SJCRH30 (cell line): ENCODE measurements at regions not wholly inside any gene's neighbourhood (a gene's known extent, or its start where the extent isn't known, plus 50 kb on each side); places are given as distances from the start of the nearest gene placed in this dataset.
"Not testable (repeated sequence)": the region's sequence is repeated elsewhere in the genome, so short reads cannot be mapped to it uniquely, and the experiment has no call there.

Source experiments
- DNase-seq, 2 experiments: peaks; one replicate each; pipeline ENCODE4 v3.0.0-alpha.2; 2015 to 2020
- H3K27ac ChIP-seq: fragments of 250-450 bp; sonication (Bioruptor Pico); 2 replicates; pipeline ENCODE4 v1.5.1; 2020; ENCODE audit warnings: mild to moderate bottlenecking, moderate library complexity
- H3K27me3 ChIP-seq: fragments of 250-450 bp; sonication (Bioruptor Pico); 2 replicates; pipeline ENCODE4 v1.5.1; 2020; ENCODE audit warnings: mild to moderate bottlenecking, moderate library complexity
- H3K36me3 ChIP-seq: fragments of 250-450 bp; sonication (Bioruptor Pico); 2 replicates; pipeline ENCODE4 v1.5.1; 2020; ENCODE audit warnings: mild to moderate bottlenecking, moderate library complexity
- H3K4me1 ChIP-seq: fragments of 250-450 bp; sonication (Bioruptor Pico); 2 replicates; pipeline ENCODE4 v1.5.1; 2020; ENCODE audit warnings: mild to moderate bottlenecking, moderate library complexity
- H3K4me3 ChIP-seq: fragments of 250-450 bp; sonication (Bioruptor Pico); 2 replicates; pipeline ENCODE4 v1.5.1; 2020; ENCODE audit warnings: mild to moderate bottlenecking, moderate library complexity
- H3K9me3 ChIP-seq: fragments of 250-450 bp; sonication (Bioruptor Pico); replicated peaks from 2 replicates; pipeline ENCODE4 v1.5.1; 2020; ENCODE audit warnings: mild to moderate bottlenecking, moderate library complexity

DNA sequence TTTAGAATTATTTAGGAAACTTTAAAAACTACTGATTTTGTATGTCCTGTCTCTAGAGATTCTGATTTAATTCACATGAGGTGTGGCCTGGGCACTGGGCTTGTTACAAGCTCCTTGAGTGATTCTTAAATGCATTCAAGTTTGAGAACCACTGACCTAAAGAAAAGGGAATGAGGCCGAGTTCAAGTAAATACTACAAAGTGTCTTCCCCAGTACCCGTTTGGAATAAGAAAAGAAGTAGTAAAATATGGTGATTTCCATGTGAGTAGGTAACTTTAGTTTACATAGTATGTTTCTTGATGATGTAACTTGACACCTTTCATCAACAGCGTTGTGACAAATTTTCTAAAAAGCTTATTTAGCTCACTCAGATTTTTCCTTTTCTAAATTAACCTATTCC lies 1022.9 kb upstream of the NRXN1 start:
- Histone ChIP-seq H3K4me1 (no peaks in the 10 kb centered on the region), H3K27me3 (no peaks in the 10 kb centered on the region), H3K36me3 (no peaks in the 10 kb centered on the region), H3K27ac (no peak overlapping the region), H3K4me3 (no peak overlapping the region), H3K9me3 (no peaks in the 10 kb centered on the region)
- DNase-seq, result no peak

DNA sequence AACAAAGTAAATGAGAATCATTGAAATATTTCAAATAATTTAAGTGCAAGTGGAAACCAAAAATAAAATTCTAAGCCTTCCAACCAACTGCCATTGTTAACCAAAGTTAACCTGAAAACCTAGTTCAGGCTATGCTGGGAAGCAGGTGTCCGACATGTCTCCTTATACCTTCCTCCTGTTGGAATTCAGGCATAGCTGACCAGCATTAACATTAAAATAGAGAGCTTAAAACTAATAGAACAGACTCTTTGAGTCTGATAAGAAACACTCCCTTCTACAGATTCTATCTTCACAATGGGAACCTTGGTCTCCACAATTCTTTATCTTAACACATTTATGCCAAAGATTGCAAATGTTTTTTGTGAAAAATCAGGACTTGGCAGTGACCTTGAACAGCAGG lies 1004.9 kb upstream of the NRXN1 start:
- no peak for DNase-seq
- Histone ChIP-seq H3K4me3 (no peak overlapping the region), H3K27me3 (0 out of 2 replicates have a peak, but pooled peaks cover 4% of the 10 kb centered on the region), H3K9me3 (no peaks in the 10 kb centered on the region), H3K27ac (no peak overlapping the region), H3K4me1 (peaks cover 4% of the 10 kb centered on the region; the same call in 1 of the 2 replicates), H3K36me3 (no peaks in the 10 kb centered on the region)

DNA sequence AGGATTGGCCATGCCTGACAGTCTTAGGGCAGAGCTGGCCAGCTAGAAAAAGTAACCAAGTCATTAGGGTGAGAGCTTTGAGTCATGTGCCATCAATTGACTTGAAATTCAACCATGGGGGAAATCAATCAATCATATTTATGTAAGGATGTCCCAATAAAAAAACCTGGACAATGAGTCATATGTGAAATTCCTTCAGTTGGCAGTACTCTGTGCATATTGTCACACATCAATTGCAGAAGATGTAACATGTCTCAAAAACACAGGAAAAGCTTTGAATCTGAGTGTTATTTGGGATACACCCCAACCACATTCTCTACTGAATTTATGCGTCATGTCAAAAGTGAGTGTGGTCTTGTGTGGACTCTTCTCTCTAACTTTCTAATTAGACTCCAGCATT lies 1004.1 kb upstream of the NRXN1 start:
- H3K4me3 ChIP-seq, result no peak overlapping the region
- no peaks in the 10 kb centered on the region for H3K36me3 ChIP-seq
- H3K27me3 ChIP-seq, result peaks cover 4% of the 10 kb centered on the region; the same call in 1 of the 2 replicates
- DNase-seq, result no peak
- peaks cover 4% of the 10 kb centered on the region; the same call in 1 of the 2 replicates for H3K4me1 ChIP-seq
- H3K27ac ChIP-seq, result no peak overlapping the region
- no peaks in the 10 kb centered on the region for H3K9me3 ChIP-seq

DNA sequence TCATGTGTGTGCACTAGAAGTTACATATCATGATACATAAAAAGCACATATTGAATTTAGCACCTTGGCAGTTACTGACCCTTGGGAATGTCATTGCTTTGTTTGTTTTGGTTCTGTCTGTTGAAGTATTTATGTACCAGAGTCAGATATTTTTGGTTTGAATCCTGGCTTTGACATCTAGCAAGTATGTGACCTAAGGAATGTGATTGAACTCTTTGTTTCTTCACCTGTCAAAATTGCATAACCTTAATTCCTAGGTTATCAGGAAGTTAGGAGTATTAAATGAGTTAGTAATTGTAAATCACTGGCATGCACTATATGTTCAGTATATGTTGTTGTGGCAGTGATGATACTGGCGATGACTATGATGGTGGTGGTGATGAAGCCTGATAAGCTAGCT lies 1003.5 kb upstream of the NRXN1 start:
- H3K27me3 ChIP-seq, result peaks cover 4% of the 10 kb centered on the region; the same call in 1 of the 2 replicates
- peaks cover 4% of the 10 kb centered on the region; the same call in 1 of the 2 replicates for H3K4me1 ChIP-seq
- H3K36me3 ChIP-seq, result no peaks in the 10 kb centered on the region
- no peaks in the 10 kb centered on the region for H3K9me3 ChIP-seq
- DNase-seq, result no peak
- no peak overlapping the region for H3K4me3 ChIP-seq
- H3K27ac ChIP-seq, result no peak overlapping the region

DNA sequence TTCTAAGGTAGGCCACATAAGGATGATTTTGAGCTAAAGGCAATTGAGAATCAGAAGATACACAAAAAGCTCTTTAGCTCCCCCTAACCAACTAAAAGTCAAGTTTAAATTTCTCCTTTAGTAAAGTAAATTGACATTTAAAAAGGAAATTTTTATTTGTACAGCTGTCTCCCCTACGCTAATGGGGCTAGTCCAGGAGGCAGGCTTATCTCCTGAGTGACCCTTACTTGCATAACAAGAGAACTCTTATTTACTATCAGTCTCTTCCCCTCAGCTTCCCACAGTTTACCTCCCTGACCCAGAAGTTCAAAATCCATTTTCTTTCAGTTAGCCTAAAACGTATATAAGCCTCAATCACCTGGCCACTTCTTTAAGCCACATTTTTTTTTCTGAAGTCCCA lies 1002.8 kb upstream of the NRXN1 start:
- Histone ChIP-seq H3K27ac (no peak overlapping the region), H3K36me3 (no peaks in the 10 kb centered on the region), H3K27me3 (peaks cover 4% of the 10 kb centered on the region; the same call in 1 of the 2 replicates), H3K4me3 (no peak overlapping the region), H3K4me1 (peaks cover 4% of the 10 kb centered on the region; the same call in 1 of the 2 replicates), H3K9me3 (no peaks in the 10 kb centered on the region)
- peak; percentile 6 to 39 for DNase-seq

DNA sequence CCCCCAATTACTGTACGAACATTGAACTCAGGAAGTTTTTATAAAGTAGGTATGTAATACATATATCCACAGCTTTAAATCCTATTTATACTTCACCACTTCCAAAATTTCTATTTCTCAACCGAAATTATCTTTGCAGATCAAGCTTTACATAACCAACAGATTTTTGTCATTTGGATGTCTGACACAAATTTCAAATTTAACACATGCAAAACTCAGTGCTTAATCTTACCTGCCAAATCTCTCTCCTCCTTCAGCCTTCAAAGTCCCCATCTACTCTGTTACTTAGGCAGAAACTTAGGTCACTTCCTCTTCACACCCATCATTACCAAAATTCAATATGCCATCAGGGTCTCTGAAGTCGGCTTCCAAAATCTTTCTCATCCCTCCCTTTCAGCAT lies 990.1 kb upstream of the NRXN1 start:
- no peaks in the 10 kb centered on the region for H3K36me3 ChIP-seq
- H3K4me3 ChIP-seq, result no peak overlapping the region
- H3K27ac ChIP-seq, result no peak overlapping the region
- H3K27me3 ChIP-seq, result peaks cover 3% of the 10 kb centered on the region; the same call in 1 of the 2 replicates
- no peaks in the 10 kb centered on the region for H3K9me3 ChIP-seq
- DNase-seq, result no peak
- no peaks in the 10 kb centered on the region for H3K4me1 ChIP-seq

DNA sequence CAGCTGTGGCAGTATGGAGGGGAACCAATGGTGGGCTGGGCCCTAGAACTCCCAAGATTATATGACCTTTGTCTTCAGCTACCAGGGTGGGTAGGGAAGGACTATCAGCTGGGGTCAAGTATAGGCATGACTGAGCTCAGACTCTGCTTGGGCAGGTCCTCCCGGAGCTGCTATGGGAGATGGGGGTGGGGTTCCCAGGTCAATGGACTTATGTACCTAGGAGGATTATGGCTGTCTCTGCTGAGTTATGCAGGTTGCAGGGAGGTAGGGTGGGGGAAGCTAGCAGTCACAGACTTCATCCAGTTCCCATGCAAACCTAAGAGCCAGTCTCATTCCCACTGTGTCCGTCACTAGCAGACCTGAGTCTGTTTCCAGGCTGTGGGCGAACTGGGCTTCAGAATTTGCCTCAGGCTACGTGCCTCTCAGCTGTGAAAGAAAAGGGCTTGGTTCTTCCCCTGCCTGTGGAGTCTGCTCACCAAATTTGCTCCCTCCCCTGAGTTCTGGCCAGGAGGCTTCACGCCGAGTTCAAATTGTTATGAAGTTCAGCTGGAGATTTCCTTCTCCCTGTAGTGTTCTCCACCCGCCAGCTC lies 985.8 kb upstream of the NRXN1 start:
- Histone ChIP-seq H3K36me3 (no peaks in the 10 kb centered on the region), H3K4me3 (no peak overlapping the region), H3K27ac (no peak overlapping the region), H3K4me1 (no peaks in the 10 kb centered on the region), H3K9me3 (no peaks in the 10 kb centered on the region), H3K27me3 (peaks cover 2% of the 10 kb centered on the region; the same call in 1 of the 2 replicates)
- no peak for DNase-seq

DNA sequence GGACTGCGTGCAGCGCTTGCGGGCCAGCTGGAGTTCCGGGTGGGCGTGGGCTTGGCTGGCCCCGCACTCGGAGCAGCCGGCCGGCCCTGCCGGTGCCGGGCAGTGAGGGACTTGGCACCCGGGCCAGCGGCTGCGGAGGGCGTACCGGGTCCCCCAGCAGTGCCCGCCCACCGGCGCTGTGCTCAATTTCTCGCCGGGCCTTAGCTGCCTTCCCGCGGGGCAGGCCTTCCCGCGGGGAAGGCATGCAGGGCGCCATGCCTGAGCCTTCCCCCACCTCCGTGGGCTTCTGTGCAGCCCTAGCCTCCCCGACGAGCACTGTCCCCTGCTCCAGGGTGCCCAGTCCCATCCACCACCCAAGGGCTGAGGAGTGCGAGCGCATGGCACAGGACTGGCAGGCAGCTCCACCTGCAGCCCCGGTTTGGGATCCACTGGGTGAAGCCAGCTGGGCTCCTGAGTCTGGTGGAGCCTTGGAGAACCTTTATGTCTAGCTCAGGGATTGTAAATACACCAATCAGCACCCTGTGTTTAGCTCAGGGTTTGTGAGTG lies 975.0 kb upstream of the NRXN1 start:
- not testable (repeated sequence) for H3K4me1 ChIP-seq, H3K27ac ChIP-seq, H3K27me3 ChIP-seq, H3K36me3 ChIP-seq, DNase-seq, H3K4me3 ChIP-seq, H3K9me3 ChIP-seq

DNA sequence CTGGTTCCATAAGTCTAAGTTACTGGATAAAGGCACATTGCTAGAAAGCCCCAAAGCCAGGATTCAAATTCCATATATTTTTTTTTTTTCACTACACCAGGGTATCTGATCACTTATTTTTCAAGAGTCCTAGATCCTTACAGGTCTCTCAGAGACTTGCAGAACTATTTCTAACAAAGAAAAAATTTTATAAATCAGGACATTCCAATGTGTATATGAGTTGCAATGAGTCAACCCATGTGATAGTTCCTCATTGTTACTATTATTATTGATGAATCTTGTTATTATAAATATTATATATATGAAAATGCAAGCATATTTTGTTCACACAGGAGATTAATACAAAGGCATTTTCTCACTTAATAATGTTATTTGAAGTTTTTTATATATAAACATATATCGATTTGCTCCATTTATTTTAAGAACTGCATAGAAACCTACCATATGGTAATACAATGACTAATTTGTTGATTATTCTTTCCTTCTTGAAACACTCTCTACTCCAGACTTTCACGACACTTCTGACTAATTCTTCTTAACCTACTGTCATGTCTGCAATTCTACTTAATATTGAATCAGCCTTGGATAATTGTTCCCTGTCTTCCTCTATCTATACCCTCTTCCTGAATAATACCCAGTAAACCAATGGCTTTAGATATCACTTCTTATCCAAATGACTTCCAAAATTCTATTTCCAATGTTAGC lies 968.4 kb upstream of the NRXN1 start:
- Histone ChIP-seq H3K27me3 (peaks cover 4% of the 10 kb centered on the region; the same call in 1 of the 2 replicates), H3K27ac (no peak overlapping the region), H3K36me3 (no peaks in the 10 kb centered on the region), H3K4me1 (no peaks in the 10 kb centered on the region), H3K9me3 (no peaks in the 10 kb centered on the region), H3K4me3 (no peak overlapping the region)
- no peak for DNase-seq

DNA sequence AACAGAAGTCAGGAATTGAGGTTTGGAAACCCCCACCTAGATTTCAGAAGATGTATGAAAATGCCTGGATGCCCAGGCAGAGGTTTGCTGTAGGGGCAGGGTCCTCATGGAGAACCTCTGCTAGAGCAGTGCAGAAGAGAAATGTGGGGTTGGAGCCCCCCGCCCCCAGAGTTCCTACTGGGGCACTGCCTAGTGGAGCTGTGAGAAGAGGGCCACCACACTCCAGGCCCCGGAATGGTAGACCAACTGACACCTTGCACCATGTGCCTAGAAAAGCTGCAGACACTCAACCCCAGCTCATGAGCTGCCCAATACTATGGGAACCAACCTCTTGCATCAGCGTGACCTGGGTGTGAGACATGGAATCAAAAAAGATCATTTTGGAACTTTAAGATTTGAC lies 967.0 kb upstream of the NRXN1 start:
- Histone ChIP-seq H3K27ac (no peak overlapping the region), H3K4me1 (no peaks in the 10 kb centered on the region), H3K9me3 (no peaks in the 10 kb centered on the region), H3K27me3 (peaks cover 4% of the 10 kb centered on the region), H3K4me3 (no peak overlapping the region), H3K36me3 (no peaks in the 10 kb centered on the region)
- no peak for DNase-seq

DNA sequence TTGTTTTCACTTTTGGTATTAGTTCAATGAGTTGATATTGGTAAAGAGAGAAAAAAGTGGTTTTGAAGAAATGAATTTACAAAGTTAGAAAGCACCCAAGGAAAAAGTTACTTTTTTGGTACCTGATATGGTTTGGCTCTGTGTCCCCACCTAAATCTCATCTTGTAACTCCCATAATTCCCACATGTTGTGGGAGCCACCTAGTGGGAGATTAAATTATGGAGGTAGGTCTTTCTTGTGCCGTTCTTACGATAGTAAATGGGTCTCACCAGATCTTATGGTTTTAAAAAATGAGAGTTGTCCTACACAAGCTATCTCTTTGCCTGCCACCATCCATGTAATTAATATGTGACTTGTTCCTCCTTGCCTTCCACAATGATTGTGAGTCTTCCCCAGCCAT lies 965.6 kb upstream of the NRXN1 start:
- H3K27ac ChIP-seq, result no peak overlapping the region
- peak in 1 of 2 experiments; percentile 39 for DNase-seq
- no peaks in the 10 kb centered on the region for H3K9me3 ChIP-seq
- H3K4me1 ChIP-seq, result no peaks in the 10 kb centered on the region
- H3K4me3 ChIP-seq, result no peak overlapping the region
- H3K36me3 ChIP-seq, result no peaks in the 10 kb centered on the region
- peaks cover 4% of the 10 kb centered on the region for H3K27me3 ChIP-seq

DNA sequence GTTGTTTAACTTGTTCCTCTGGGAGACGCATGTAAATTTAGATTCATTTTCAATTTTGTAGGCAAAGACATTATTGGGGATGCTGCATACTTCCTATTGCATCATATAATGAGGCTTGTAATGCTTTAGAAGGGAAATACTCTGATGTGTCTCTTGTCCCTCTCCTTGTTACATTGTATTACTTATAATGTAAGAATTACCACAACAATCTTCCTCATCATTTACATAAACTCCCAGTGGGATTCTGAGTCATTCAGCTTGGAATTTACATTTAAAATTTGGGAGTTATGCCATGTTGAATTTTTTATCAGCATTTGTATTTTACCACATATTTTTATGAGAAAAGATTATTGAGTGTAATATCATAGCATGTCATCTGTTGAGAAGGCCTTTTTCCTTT lies 963.4 kb upstream of the NRXN1 start:
- no peaks in the 10 kb centered on the region for H3K36me3 ChIP-seq
- H3K27ac ChIP-seq, result no peak overlapping the region
- no peaks in the 10 kb centered on the region for H3K9me3 ChIP-seq
- H3K27me3 ChIP-seq, result peaks cover 4% of the 10 kb centered on the region
- no peak for DNase-seq
- H3K4me3 ChIP-seq, result no peak overlapping the region
- H3K4me1 ChIP-seq, result no peaks in the 10 kb centered on the region

DNA sequence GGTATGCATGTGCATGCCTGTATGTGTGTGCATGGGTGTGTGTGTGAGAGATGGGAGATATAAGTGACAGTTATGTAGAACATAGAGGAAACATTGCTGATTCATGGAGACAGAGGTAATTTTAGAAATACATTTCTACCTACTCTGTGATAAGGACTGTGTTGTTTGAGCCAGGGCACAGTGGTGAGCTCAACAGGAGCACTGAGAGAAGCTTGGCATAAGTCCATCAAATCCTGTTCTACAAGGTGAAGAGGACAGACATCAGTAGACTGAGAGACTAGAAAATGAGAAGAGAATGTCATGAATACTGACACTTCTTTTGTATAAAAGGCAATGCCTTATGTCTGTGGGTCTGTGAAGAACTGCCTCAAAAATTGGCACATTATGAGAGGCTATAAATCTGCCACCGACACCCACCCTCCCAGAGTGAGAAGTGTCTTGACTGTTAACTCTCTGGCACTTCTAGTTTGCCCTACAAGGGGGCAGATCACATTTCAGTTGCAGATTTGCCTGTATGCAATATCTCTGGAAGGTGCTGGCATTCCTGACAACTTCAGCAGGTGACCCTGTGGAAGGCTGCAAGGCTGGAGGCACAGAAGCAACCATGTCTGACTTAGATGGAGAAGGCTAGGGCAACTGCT lies 962.3 kb upstream of the NRXN1 start:
- Histone ChIP-seq H3K27me3 (peaks cover 4% of the 10 kb centered on the region), H3K27ac (no peak overlapping the region), H3K4me3 (no peak overlapping the region), H3K4me1 (no peaks in the 10 kb centered on the region), H3K9me3 (no peaks in the 10 kb centered on the region), H3K36me3 (no peaks in the 10 kb centered on the region)
- DNase-seq, result no peak

DNA sequence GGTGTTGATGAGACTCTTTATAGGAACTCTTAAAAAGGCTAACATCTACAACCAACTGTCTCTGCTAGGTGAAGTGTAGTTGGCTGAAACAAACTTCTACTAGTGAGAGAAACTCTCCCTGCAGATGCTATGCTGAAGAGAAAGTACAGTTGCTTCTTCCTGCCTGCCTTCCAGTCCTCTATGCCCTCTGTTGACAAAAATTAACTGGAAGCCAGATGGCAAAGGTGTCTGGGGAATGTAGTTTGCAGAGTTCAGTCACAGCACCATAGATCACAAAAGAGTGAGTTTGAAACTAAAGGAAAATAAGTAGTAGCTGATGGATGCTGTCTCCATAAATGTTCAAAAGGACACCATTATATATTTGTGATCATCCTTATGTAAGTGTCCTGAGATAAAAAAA lies 958.8 kb upstream of the NRXN1 start:
- Histone ChIP-seq H3K27me3 (no peaks in the 10 kb centered on the region; the same call in 1 of the 2 replicates), H3K9me3 (no peaks in the 10 kb centered on the region), H3K4me1 (no peaks in the 10 kb centered on the region), H3K36me3 (no peaks in the 10 kb centered on the region), H3K27ac (no peak overlapping the region), H3K4me3 (no peak overlapping the region)
- DNase-seq, result no peak

DNA sequence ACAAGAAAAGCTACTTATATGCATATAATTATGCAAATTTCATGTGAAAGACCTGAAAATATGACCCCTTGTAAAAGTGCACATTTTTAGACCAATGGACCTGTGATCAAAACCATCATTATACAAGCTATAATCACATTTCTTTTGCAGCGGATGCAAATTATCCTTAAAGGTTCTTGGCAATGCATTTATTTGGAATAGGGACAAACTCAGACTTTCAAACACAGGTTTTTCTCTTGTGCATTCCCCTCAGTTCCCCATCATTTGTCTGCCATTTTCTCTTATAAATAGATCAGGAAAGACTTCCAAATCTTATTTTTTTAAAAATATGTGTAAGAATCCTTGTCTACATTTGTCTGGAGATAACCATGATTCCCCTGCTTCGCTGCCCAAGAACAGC lies 954.2 kb upstream of the NRXN1 start:
- Histone ChIP-seq H3K9me3 (no peaks in the 10 kb centered on the region), H3K27me3 (no peaks in the 10 kb centered on the region)

More for the DNA sequence above, 954.2 kb upstream of the NRXN1 start:
- Histone ChIP-seq H3K36me3 (no peaks in the 10 kb centered on the region), H3K4me1 (no peaks in the 10 kb centered on the region), H3K27ac (no peak overlapping the region), H3K4me3 (no peak overlapping the region)
- no peak for DNase-seq
